GM23338 (cell line): ENCODE measurements at regions not wholly inside any gene's neighbourhood (a gene's known extent, or its start where the extent isn't known, plus 50 kb on each side); places are given as distances from the start of the nearest gene placed in this dataset.
"Not testable (repeated sequence)": the region's sequence is repeated elsewhere in the genome, so short reads cannot be mapped to it uniquely, and the experiment has no call there.

Source experiments
- ATAC-seq: fragments of 200-7000 bp; cut with Tn5 transposase; 3 replicates; pipeline ENCODE4 v1.9.1; 2020
- DNase-seq: peaks from one replicate; pipeline ENCODE4 v3.0.0-alpha.2; 2015; ENCODE audit warnings: low spot score
- H2AFZ ChIP-seq: fragments of 200-600 bp; sonication (generic); 2 replicates; pipeline ENCODE4 v1.8.0; 2016; ENCODE audit warnings: antibody characterized with exemption, mild to moderate bottlenecking, moderate library complexity
- H3F3A ChIP-seq: fragments of 200-600 bp; sonication (generic); replicated peaks from 2 replicates; pipeline ENCODE4 v1.8.0; 2017; ENCODE audit warnings: antibody characterized with exemption, mixed run types, low read depth
- H3K27ac ChIP-seq: fragments of 200-600 bp; sonication (generic); 2 replicates; pipeline ENCODE4 v1.6.1; 2016; ENCODE audit warnings: low read depth
- H3K27me3 ChIP-seq: fragments of 200-600 bp; sonication (generic); 2 replicates; pipeline ENCODE4 v1.8.0; 2016; ENCODE audit warnings: mild to moderate bottlenecking, mixed run types, moderate library complexity; ENCODE audit not compliant: insufficient read depth
- H3K36me3 ChIP-seq: fragments of 200-600 bp; sonication (generic); 2 replicates; pipeline ENCODE4 v1.8.0; 2016; ENCODE audit warnings: mild to moderate bottlenecking; ENCODE audit not compliant: insufficient read depth
- H3K4me1 ChIP-seq: fragments of 200-600 bp; sonication (generic); 2 replicates; pipeline ENCODE4 v1.8.0; 2016; ENCODE audit warnings: mild to moderate bottlenecking, moderate library complexity; ENCODE audit not compliant: insufficient read depth
- H3K4me2 ChIP-seq: fragments of 200-600 bp; sonication (generic); 2 replicates; pipeline ENCODE4 v1.7.1; 2017; ENCODE audit warnings: mixed run types
- H3K4me3 ChIP-seq: fragments of 200-600 bp; sonication (generic); 2 replicates; pipeline ENCODE4 v1.6.1; 2016; ENCODE audit warnings: mixed run types
- H3K79me2 ChIP-seq: fragments of 200-600 bp; sonication (generic); replicated peaks from 2 replicates; pipeline ENCODE4 v1.8.0; 2017; ENCODE audit warnings: mild to moderate bottlenecking; ENCODE audit not compliant: insufficient read depth
- H3K9me2 ChIP-seq: fragments of 200-600 bp; sonication (generic); 2 replicates; pipeline ENCODE4 v1.8.0; 2017; ENCODE audit not compliant: insufficient read depth
- H4K20me1 ChIP-seq: fragments of 200-600 bp; sonication (generic); replicated peaks from 2 replicates; pipeline ENCODE4 v1.8.0; 2017; ENCODE audit warnings: mild to moderate bottlenecking; ENCODE audit not compliant: insufficient read depth
- H3K27ac Mint-ChIP-seq: 2 replicates; pipeline ENCODE4 v1.8.0; 2020; ENCODE audit warnings: inconsistent platforms, mild to moderate bottlenecking, moderate library complexity, mixed read lengths
- H3K27me3 Mint-ChIP-seq: 3 replicates; pipeline ENCODE4 v1.8.0; 2022; ENCODE audit warnings: low read depth, mild to moderate bottlenecking, moderate library complexity, mixed read lengths, inconsistent platforms; ENCODE audit not compliant: insufficient read depth, poor library complexity
- H3K36me3 Mint-ChIP-seq: 3 replicates; pipeline ENCODE4 v1.8.0; 2021; ENCODE audit warnings: low read depth, mild to moderate bottlenecking, inconsistent platforms, moderate library complexity, mixed read lengths
- H3K4me1 Mint-ChIP-seq: 3 replicates; pipeline ENCODE4 v1.8.0; 2020; ENCODE audit warnings: mild to moderate bottlenecking, inconsistent platforms, mixed read lengths
- H3K4me3 Mint-ChIP-seq: 3 replicates; pipeline ENCODE4 v1.8.0; 2021; ENCODE audit warnings: moderate library complexity, mild to moderate bottlenecking, inconsistent platforms, mixed read lengths
- H3K9me3 Mint-ChIP-seq: 3 replicates; pipeline ENCODE4 v1.8.0; 2020; ENCODE audit warnings: moderate library complexity, mild to moderate bottlenecking, inconsistent platforms, mixed read lengths
- CREB1 ChIP-seq: fragments of 250-450 bp; sonication (Bioruptor Pico); IDR thresholded peaks from 2 replicates; pipeline ENCODE4 v1.5.0; 2020; ENCODE audit warnings: low read depth, mild to moderate bottlenecking, moderate library complexity
- CTCF ChIP-seq, 2 experiments: fragments of 200-600 bp in 1 of 2; sonication (generic) in 1 of 2; conservative IDR thresholded peaks; 2 replicates each; pipeline versions ENCODE4 v1.5.1 to v1.6.1; 2016 to 2017; ENCODE audit warnings: antibody characterized with exemption in 2 of 2, low read depth in 2 of 2, mild to moderate bottlenecking in 2 of 2, moderate library complexity in 1 of 2
- EZH2 ChIP-seq: fragments of 200-600 bp; sonication (generic); IDR thresholded peaks from one replicate; pipeline ENCODE4 v1.8.0; 2017; ENCODE audit warnings: antibody characterized with exemption, mild to moderate bottlenecking, low read depth; ENCODE audit not compliant: unreplicated experiment
- JUNB ChIP-seq: IDR thresholded peaks from one replicate; pipeline ENCODE4 v1.6.1; 2016; ENCODE audit warnings: antibody characterized with exemption; ENCODE audit not compliant: unreplicated experiment
- NANOG ChIP-seq: IDR thresholded peaks from 2 replicates; pipeline ENCODE4 v1.6.1; 2016; ENCODE audit warnings: antibody characterized with exemption, borderline replicate concordance
- POLR2AphosphoS5 ChIP-seq: IDR thresholded peaks from 2 replicates; pipeline ENCODE4 v1.6.1; 2016; ENCODE audit warnings: antibody characterized with exemption, low read depth
- REST ChIP-seq: IDR thresholded peaks from one replicate; pipeline ENCODE4 v1.6.1; 2018; ENCODE audit warnings: antibody characterized with exemption; ENCODE audit not compliant: unreplicated experiment
- STAT1 ChIP-seq: IDR thresholded peaks from one replicate; pipeline ENCODE4 v1.6.1; 2016; ENCODE audit warnings: antibody characterized with exemption; ENCODE audit not compliant: unreplicated experiment
- ZNF114 ChIP-seq: fragments of 250-450 bp; sonication (Bioruptor Pico); IDR thresholded peaks from 2 replicates; pipeline ENCODE4 v1.5.0; 2020; ENCODE audit warnings: mild to moderate bottlenecking, moderate library complexity
- ZNF331 ChIP-seq: fragments of 250-450 bp; sonication (Bioruptor Pico); IDR thresholded peaks from 2 replicates; pipeline ENCODE4 v1.5.0; 2020; ENCODE audit warnings: low read depth, mild to moderate bottlenecking, moderate library complexity
- ZNF462 ChIP-seq: fragments of 250-450 bp; sonication (Bioruptor Pico); IDR thresholded peaks from 2 replicates; pipeline ENCODE4 v1.5.0; 2020; ENCODE audit warnings: mild to moderate bottlenecking, moderate library complexity

GRCh38 chr15:26114128-26114527 is 251.0 kb upstream of the ATP10A start:
- not testable (repeated sequence) for H3K4me3 ChIP-seq, H3K27me3 ChIP-seq, H3K36me3 Mint-ChIP-seq, H3K4me1 ChIP-seq, H3F3A ChIP-seq, H3K4me2 ChIP-seq, H3K9me2 ChIP-seq, ATAC-seq, H3K27me3 Mint-ChIP-seq, DNase-seq, H3K4me3 Mint-ChIP-seq, H3K9me3 Mint-ChIP-seq, H3K27ac ChIP-seq, H3K27ac Mint-ChIP-seq, H4K20me1 ChIP-seq, H3K79me2 ChIP-seq, H3K36me3 ChIP-seq, H3K4me1 Mint-ChIP-seq
- H2AFZ ChIP-seq: peak overlapping the region; percentile 84; the same call in 1 of the 2 replicates

GRCh38 chr15:26113296-26113695 is 250.2 kb upstream of the ATP10A start:
- Histone ChIP-seq H3K4me1 (no peaks in the 10 kb centered on the region), H3K27ac (no peak overlapping the region), H2AFZ (0 out of 2 replicates have a peak overlapping the region, but pooled peaks have one; percentile 6), H3K36me3 (no peaks in the 10 kb centered on the region), H4K20me1 (no peaks in the 10 kb centered on the region), H3K4me2 (no peak overlapping the region), H3K4me3 (no peak overlapping the region), H3K9me2 (peaks cover 6% of the 10 kb centered on the region; the same call in 1 of the 2 replicates), H3K79me2 (no peaks in the 10 kb centered on the region), H3K27me3 (no peaks in the 10 kb centered on the region), H3F3A (no peaks in the 10 kb centered on the region)
- Mint-ChIP-seq H3K4me3 (no peak overlapping the region), H3K27me3 (peaks cover 4% of the 10 kb centered on the region), H3K9me3 (no peaks in the 10 kb centered on the region), H3K27ac (no peak overlapping the region), H3K4me1 (no peaks in the 10 kb centered on the region; the same call in 2 of the 3 replicates), H3K36me3 (no peaks in the 10 kb centered on the region)
- ATAC-seq (peak; percentile 71), DNase-seq (peak; percentile 64)
- TF ChIP-seq STAT1 (no peak), EZH2 (no peak), POLR2AphosphoS5 (no peak), ZNF462 (CRISPR knock-in tag) (no peak), CREB1 (CRISPR knock-in tag) (no peak), CTCF (conservative IDR thresholded peaks at IDR 0.05; ENCODE audit: low read depth in 2 of 2) (no peak), NANOG (no peak), ZNF331 (no peak), REST (no peak), JUNB (no peak), ZNF114 (CRISPR knock-in tag) (no peak)
